GM12874 (cell line): ENCODE measurements at regions not wholly inside any gene's neighbourhood (a gene's known extent, or its start where the extent isn't known, plus 50 kb on each side); places are given as distances from the start of the nearest gene placed in this dataset.

Experiments
- CTCF ChIP-seq: IDR thresholded peaks from 2 replicates; pipeline ENCODE4 v1.5.1; 2011; ENCODE audit warnings: low read depth, mild to moderate bottlenecking, control low read depth, low read length, moderate library complexity; ENCODE audit not compliant: insufficient read depth

- TF ChIP-seq CTCF: no peak
Observed at GRCh38 chr1:30414086-30414850, 309.1 kb downstream of the MATN1 start.

- TF ChIP-seq CTCF: no peak
Observed at GRCh38 chr1:30413606-30414005, 309.8 kb downstream of the MATN1 start.

GRCh38 chr1:30413111-30413440, 310.3 kb downstream of the MATN1 start:
- no peak for TF ChIP-seq CTCF

- TF ChIP-seq CTCF: no peak
Observed at GRCh38 chr1:30412241-30413110, 310.9 kb downstream of the MATN1 start.

GRCh38 chr1:30411206-30411605, 312.2 kb downstream of the MATN1 start:
- TF ChIP-seq CTCF: no peak

- TF ChIP-seq CTCF: no peak
Observed at GRCh38 chr1:30410153-30410851, 313.1 kb downstream of the MATN1 start.
